ENCODE measurements at regions not wholly inside any gene's neighbourhood (a gene's known extent, or its start where the extent isn't known, plus 50 kb on each side); places are given as distances from the start of the nearest gene placed in this dataset.

DNA sequence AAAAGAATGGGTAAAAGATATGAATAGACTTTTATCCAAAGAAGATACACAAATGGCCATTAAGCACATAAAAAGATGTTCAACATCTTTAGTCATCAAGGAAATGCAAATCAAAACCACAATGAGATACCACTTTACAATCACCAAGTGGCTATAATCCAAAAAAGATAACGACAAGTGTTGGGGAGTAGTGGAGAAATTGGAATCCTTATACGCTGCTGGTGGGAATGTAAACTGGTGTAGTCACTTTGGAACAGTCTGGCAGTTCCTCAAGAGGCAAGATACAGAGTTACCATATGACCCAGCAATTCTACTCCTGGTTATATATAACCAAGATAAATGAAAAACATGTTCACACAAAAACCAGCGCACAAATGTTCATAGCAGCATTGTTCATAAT, 234.9 kb downstream of the SPATA31D1 start:
- no peak for DNase-seq

DNA sequence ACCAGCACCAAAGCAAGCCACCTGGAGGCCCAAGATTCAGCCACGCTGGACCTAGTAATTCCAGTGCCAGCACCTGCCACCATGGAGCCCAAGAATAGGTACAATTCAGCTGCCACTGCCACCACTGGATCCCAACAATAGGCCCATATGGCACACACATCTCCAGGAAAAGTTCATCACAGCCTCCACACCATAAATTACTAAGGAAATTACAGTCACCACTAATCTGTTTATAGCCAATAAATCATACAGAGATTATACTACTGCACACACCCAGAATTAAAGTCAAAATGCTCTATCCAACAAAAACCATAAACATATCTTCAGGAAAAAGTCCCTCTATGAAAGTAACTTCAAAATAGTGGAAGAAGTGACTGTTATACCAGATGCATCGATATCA, 242.8 kb downstream of the SPATA31D1 start:
- DNase-seq, result no peak

DNA sequence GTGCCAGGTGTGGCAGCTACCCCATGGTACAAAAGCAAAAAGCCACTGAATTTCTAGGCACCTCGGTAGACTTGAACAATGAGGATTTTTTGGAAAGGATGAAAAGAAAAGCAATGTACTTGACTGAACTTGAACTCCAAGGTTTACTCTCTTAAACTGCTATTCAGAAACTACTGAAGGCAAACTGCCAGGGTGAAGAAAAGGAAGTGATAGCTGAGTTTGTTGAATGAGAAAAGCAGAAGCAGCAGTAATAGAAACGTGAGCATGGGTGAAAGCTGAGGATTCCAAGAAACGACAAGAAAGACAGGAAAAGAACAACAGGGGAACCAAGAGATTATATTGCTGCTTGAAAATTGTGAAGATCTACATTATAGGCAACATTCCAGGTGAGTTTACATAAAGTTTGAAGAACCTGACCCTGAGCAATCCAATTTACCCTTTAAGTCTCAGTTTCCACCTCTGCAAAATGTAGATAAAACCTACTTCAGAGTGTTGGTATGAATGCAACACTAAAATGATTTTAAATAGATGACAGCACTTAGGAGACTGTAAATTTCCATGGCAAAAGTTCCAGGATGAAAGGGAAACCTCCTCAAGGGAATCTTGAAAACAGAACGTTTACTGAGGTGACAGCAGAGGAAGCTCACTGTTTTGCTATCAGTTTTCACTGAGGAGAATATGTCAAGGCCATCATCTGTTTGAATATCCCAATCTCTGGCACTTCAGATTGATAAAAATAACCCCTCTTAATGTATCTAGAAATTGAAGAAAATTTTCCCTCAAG, 245.8 kb downstream of the SPATA31D1 start:
- peak; percentile 5 for DNase-seq

DNA sequence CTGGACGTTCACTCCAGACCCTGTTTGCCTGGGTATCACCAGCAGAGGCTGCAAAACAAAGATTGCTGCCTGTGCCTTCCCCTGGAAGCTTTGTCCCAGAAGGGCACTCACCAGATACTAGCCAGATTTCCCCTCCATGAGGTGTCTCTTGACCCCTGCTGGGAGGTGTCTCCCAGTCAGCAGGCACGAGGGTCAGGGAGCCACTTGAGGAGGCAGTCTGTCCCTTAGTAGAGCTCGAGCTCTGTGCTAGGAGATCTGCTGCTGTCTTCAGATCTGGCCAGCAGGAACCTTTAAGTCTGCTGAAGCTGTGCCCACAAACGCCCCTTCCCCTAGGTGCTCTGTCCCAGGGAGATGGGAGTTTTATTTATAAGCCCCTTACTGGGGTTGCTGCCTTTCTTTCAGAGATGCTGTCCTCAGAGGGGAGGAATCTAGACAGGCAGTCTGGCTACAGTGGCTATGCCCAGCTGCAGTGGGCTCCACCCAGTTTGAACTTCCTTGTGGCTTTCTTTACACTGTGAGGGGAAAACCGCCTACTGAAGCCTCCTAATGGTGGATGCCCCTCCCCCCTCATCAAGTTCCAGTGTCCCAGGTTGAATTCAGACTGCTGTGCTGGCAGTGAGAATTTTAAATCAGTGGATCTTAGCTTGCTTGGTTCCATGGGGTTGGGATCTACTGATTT, 253.9 kb downstream of the SPATA31D1 start:
- DNase-seq, result no peak

DNA sequence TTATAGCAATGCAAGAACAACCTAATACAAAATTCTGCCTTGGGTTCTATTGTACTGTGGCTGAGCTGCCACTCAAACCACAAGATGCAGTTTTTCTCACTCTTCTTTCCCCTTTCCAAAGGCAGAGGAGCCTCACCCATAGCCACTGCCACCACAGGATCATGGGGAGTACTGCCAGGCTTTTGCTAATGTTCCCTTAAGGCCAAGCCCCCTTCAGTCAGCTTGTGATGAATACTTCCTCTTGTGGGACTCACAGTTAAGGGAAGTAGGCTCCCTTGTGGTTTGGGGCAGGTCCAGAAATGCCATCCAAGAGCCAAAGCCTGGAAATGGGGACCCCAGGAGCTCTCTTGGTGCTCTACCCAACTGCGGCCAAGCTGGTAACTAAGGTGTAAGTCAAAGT, 258.7 kb downstream of the SPATA31D1 start:
- peak; percentile 5 for DNase-seq

DNA sequence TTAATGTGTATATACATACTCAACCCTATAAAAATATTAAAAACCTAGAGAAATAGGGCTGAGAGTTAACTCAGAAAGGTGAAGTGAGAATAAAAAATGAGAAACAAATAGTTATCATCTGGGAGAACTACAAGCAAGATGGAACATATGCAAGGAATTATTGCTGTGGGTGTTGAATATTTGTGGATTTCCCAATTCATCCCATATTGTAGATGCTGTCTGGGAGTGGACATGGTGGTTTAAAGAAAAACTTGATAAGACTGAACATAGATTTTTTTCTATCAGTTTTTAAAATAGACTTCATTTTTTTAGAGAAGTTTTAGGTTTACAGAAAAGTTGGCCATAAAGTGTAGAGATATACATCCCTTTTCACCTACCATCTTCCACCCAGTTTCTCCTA, 263.5 kb downstream of the SPATA31D1 start:
- no peak for DNase-seq

DNA sequence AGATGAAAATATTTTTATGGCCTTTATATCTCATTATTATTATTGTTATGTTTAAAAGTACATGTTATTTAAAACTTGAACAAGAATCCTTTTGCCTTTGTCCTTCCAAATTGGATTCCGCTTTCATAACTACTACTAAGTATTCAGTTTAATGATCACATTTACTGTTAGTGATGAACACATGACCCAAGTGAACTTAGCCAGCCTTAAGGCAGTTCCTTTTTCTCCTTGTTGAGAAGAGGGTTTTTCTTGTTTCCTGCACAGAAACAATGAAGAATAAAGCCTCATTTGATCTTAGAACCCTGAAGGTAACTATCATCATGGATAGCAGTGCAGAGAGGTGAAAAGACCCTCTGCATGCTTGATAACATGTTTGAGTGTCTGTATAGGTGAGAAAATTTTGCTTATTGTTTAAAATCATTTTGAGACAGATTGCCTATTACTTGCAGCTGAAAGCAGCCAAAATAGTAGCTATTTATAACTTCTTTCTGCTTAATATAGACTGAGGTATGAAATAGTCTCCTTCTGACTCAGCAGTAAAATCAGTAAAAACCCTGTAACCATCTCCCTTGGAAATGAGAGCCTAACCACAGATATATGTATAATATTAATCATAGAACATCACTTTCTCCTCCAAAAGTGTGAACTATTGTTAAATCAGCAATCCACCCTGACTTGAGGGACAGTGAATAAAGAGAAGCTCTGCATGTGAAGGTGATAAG, 266.2 kb downstream of the SPATA31D1 start:
- no peak for DNase-seq

DNA sequence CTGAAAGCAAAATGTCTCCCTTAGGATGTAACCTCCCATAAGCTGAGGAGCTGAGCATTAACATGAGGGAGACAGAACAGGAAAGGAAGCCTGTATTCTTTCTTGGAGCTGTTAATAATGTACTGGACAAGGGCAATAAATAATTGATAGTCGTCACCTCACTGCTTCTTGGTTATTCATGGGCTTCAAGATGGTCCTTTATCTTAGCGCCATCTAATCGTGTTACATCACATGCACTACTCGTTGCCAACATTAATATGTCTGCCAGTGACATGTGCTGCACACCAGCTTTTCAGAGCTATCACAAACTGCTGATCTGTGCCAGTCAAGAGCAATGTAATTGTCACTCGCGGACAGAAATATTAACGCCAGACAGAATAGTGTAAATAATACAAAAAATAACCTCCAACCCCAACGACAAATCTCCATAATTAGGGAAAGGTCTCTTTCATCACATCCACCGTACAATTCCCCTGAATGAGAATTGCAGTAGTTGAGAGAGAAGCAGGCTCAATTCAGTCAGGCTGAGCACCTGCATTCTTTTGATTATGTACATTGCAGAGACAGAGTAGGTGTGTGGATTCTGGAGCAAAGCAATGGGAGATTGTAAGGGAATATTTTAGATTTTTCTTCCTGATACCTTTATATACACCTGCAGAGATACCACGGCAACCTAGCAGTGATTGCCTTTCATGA, 267.1 kb downstream of the SPATA31D1 start:
- DNase-seq, result no peak

DNA sequence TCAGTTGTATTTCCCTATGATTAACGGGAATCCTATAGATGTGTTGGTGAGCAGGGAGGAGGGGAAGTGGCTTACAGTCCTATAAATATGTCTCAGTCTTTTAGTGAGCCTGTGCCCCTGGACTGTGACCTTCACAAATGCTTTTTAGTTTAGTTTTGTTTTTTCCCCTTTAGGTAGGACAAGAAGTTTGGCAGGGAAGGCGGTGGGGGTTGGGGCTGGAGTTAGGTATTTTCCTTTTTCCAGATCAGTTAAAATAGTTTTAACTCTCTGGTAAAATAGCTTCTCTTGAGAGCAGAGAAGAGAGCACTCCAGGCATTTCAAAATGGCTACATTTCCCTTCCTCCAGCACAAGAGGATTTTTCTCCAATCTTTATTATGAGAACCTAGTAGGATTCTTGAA, 272.1 kb downstream of the SPATA31D1 start:
- DNase-seq, result no peak

DNA sequence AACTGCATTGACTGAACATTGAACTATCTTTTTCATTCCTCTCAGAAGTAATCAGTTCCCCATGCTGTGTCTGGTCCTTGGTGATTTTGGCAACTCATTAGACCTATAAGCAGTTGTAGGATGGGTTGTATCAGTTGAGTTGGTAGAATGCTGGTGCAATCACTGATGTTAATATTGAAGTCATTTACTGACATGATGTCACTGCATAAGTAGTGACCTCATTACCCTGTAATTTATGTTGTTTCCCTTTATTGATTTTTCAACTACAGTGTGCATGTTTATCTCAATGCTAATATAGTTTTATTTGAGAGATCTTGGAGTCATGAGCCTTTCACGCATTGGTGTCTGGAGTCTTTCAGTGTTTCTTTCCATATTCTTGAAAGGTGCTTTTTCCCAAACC, 275.0 kb downstream of the SPATA31D1 start:
- no peak for DNase-seq

DNA sequence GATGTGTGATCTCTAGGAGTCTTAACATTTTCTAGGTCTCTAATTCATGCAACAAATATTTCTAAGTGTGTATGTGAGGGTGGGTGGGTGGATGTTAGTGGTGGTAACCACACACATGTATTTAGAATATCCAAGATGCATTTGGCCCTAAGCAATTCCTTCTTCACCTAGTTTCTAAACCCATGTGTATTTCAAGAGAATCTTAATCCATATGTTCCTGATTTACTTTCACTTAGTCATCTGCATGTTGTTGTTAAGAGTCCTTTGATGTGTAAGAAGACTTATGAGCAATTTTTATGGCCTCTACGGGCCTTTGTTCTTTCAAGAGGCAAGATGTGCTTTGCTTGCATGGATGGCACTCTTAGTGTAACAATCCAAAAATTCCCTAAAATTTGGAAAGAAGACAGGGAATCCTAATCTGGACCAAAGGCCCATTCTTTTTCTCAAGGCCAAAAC, 282.6 kb downstream of the SPATA31D1 start:
- peak; percentile 10 for DNase-seq

DNA sequence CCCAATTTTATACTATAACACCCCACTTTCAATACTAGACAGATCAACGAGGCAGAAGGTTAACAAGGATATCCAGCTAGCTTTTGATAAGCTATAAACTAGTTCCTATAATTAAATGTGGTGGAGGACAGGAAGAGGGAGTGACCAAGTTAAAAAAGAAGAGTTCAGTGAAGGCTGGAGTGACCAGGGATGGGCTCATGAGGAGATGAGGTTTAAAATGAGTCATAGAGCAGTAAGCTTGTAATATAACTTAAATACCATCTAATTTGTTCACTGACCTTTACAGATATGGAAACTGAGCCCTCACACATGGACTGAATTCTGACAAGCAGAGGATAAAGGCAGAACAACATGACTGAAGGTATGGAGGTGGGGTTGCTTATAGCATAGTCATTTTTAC, 284.5 kb downstream of the SPATA31D1 start:
- DNase-seq, result no peak

DNA sequence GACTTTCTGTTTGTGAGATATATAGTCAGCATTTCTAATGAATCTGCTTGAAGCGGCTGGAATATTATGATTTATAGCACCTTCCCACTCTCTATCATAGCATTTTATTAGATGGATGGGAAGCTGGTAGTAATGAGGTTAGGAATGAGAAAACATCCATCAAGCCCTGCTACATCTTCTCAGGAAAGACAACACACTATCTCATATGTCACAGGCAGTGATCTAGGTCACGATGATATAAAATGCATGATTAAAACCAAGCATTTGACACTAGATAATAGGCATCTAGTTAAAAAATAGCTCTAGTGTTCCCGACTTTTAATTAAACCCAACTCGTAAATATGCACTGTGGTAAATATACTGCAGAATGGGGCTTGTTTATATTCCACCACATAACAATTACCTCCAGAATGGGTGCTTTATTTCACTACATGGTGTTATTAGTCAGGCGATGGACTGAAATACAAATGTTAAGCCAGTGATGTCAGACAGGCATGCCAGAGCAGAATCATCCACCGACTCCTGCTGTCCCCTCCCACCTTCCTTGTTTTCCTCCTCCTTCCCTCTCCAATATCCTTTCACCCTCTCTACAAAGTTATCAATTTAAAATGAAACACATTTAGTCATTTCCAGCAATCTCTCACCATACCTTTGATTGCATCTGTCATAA, 286.8 kb downstream of the SPATA31D1 start:
- DNase-seq, result no peak

DNA sequence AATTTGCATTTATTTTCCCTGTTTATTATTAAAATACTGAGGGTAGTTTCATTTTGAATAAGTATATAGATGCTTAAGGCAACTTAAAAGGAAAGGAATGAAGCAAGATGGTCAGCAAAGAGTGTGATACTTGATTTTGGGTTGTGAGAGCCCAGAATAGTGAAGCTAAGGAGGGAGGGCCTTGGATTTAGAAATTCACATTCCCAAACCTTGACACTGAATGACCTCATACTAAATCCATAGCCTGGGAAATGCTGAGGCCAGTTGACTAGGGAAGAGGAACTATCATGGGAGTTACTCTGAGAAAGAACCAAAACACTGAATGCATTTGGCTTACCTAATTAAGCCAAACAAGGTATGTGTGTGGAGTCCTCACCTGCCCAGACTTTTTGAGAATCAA, 292.5 kb downstream of the SPATA31D1 start:
- DNase-seq, result no peak

DNA sequence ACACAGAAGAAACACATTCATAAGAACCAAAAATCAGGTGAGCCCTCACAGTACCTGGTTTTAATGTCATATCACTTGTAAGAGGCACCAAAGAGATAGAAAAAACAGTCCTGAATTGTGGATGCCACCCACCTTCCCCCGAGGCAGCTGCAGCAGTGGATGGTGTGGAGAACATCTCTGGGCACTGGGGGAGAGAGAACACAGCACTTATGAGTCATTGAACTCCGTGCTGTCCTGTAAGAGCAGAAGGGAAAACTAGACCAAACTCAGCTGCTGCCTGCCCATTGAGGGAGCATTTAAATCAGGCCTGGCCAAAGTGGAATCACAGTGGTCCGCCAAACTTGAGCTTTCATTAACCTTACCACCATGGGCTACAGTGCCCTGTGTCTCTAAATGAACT, 296.2 kb downstream of the SPATA31D1 start:
- DNase-seq, result no peak

DNA sequence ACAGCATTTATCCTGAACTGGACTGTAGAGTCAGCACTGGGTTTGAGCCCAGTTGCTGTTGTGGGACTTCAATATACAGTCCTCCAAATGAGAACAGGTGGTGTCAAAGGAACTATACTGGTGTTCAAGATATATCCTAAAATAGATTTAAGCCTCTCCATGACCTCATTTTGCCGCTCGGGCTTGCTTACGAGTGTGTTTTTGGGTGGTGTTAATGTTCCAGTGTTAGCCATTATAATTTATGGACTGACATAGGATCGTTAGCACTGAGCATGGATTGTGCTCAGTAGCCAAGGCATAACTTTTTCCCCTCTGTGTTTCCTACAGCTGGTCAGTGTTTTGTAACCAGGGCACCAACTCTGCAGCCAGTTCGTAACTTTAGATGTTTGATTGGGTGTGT, 306.6 kb downstream of the SPATA31D1 start:
- peak; percentile 76 for DNase-seq

DNA sequence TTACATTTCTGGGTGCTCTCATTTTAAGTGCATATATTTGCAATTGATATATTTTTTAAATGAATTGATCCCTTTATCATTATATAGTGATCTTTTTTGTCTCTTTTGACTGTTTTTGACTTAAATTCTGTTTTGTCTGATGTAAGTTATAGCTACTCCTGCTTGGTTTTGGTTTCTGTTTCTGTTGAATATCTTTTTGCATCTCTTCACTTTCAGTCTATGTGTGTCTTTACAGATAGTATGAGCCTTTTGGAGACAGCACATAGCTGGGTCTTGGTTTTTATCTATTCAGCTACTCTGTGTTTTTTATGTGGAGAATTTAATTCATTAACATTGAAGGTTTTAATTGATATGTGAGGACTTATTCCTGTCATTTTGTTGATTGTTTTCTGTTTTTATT, 311.3 kb downstream of the SPATA31D1 start:
- no peak for DNase-seq

DNA sequence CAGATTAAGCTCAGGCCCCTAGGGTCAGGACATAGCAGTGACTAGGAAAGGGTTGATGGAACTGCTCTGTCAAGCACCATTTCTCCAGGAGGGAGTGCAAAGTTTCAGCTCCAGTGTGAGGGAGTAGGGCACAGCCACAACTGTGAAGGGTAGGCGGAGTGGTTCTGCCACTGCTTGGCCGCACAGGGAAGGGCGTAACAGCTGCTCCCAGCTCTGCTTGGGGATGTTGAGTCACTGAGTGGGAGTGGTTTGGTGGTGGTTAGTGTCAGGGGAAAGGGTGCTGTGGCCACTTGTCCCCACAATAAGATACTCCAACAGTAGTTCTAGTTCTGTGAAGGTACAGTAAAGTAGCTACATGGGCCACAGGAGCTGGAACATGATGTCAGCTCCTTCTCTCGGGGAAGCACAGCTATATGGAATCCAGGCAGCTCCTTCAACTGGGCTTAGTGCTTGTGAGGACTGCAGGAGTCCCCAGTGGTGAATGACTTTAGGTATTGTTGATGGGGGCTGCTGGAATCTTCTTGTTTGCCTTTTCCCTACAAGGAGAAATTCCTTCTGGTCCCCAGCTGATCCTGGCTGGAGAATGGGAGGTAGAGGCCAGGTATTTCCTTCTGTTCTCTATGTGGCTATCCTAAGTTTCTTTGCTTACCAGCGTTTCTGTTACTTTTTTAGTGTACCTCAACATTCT, 314.5 kb downstream of the SPATA31D1 start:
- DNase-seq, result no peak

DNA sequence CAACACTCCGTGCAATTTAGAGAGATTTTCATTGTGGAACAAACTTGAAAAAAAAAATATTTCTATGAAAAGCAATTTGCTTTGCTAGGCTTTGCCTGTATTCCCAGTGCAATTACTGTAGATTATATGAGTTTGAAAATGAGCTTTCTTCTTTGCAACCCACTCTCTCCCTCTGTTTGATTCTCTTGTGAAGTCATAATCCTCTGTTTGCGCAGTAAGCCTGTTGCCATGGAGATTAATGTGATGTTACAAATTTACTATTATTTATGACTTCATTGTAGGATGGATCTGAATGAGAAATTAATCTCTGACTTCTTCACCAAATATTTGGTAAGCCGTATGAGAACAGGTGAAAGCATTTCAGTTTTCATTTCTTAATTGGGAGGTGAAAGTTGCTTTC, 320.3 kb downstream of the SPATA31D1 start:
- peak; percentile 69 for DNase-seq

DNA sequence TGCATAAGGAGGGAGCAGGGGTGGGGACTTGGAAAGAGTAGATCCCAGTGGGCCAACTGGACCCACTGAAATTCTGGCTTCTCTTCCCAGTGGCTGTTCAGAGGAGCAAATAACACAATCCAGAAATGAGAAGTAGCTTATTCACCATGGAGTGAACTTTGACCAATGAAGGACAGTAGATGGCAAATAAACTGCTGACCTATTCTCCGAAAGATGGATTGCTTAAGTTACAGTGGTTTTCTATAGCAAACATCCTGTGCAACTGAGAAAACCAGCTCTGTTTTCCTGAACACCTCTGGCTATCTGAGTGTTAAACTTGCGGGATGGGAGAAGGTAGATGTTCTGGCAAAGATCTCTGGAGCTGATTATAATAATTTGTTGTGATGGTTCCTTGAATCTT, 325.1 kb downstream of the SPATA31D1 start:
- DNase-seq, result no peak

DNA sequence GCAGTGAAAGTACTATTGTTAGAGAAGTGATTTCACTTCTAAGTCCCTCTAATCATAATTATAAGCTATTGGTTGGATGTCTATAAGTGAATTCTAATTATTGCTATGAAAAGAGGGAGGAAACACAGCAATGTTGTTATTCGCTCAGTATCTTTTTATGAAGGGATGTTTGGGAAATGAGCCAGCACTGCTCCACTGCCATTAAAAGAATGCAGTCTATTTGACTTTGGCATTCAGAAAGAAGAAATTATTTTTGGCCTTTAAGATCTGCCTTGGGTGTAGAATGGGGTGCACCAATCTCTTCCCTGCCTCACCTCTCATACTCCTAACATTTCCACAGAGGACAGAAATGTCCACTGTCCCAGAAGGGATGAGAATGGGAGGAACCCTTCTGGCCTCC, 332.0 kb downstream of the SPATA31D1 start:
- DNase-seq, result no peak

DNA sequence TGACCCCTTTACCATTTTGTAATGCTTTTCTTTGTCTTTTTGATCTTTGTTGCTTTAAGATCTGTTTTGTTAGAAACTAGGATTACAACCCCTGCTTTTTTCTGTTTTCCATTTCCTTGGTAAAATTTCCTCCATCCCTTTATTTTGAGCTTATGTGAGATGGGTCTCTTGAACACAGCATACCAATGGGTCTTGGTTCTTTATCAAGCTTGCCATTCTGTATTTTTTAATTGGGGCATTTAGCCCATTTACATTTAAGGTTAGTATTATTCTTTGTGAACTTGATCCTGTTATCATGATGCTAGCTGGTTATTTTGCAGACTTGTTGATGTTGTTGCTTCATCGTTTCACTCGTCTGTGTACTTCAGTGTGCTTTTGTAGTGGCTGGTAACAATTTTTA, 337.3 kb downstream of the SPATA31D1 start:
- no peak for DNase-seq

Measured in tongue (tissue), 1 donor.